ENCODE measurements at regions not wholly inside any gene's neighbourhood (a gene's known extent, or its start where the extent isn't known, plus 50 kb on each side); places are given as distances from the start of the nearest gene placed in this dataset.
"Not testable (repeated sequence)": the region's sequence is repeated elsewhere in the genome, so short reads cannot be mapped to it uniquely, and the experiment has no call there.

DNA sequence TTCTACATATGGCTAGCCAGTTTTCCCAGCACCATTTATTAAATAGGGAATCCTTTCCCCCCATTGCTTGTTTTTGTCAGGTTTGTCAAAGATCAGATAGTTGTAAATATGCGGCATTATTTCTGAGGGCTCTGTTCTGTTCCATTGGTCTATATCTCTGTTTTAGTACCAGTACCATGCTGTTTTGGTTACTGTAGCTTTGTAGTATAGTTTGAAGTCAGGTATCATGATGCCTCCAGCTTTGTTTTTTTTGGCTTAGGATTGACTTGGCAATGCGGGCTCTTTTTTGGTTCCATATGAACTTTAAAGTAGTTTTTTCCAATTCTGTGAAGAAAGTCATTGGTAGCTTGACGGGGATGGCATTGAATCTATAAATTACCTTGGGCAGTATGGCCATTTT lies 60.0 kb upstream of the GPC3 start:
- POLR2A ChIA-PET, CTCF ChIA-PET: not testable (repeated sequence)

DNA sequence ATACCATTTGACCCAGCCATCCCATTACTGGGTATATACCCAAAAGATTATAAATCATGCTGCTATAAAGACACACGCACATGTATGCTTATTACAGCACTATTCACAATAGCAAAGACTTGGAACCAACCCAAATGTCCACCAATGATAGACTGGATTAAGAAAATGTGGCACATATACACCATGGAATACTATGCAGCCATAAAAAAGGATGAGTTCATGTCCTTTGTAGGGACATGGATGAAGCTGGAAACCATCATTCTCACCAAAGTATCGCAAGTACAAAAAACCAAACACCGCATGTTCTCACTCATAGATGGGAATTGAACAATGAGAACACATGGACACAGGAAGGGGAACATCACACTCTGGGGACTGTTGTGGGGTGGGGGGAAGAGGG lies 81.7 kb upstream of the GPC3 start:
- POLR2A ChIA-PET, CTCF ChIA-PET: not testable (repeated sequence)

DNA sequence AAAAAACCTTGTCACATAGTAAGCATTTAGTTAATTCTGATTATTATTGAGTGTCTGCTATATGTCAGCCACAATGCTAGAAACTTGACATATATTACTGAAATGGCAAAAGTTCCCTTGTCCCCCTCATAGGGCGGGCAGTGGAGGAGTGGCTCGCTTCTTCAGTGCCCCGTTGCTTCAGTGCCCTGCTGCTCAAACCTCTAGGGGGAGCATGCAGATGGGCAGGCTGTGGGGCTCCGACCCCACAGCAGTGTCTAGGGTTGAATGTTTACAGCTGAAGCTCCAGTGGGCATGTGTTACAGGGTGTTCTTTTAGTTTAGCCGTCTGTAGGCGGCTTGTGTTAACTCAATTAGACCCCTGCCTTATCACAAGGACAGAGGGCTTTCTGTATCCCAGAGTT lies 86.5 kb upstream of the GPC3 start:
- POLR2A ChIA-PET, CTCF ChIA-PET: not testable (repeated sequence)

DNA sequence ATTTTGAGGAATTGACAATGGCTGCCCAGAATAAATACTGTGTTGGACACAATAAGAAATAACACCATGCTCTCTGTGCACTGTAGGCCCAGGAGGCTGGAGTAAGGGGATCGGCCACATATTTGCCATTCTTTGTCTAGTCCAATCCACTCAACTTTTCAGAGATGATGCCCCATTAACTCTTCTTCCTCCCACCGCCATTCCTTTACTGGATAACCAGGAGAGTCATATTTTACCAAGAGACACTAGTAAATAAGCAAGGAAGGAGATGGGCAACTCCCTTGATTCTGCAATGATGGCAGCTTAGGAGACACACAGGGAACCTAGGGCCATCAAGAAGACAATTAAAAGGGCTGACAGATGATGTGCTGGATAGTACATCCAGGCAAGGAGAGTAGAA lies 87.9 kb upstream of the GPC3 start:
- CTCF ChIA-PET: no interaction called here
- POLR2A ChIA-PET: no interaction called here

DNA sequence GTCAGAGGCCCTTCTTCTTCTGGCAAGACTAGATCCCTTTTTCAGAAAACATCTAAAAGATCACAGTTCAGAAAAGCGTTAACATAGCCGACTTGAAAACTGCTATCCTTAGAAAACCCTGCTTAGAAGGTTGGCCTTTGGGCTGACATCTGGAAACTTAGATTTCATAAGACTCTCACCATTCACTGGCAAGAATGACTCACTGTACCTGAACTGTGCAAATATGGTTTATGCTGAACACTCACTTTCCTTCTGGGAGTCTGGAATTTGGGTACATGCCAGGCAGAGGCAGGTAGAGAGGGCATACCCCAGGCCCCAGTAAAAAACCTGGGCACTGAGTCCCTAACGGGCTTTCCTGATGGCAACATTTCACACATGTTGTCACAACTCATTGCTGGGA lies 88.8 kb upstream of the GPC3 start:
- ChIA-PET POLR2A (no interaction called here), CTCF (no interaction called here)

DNA sequence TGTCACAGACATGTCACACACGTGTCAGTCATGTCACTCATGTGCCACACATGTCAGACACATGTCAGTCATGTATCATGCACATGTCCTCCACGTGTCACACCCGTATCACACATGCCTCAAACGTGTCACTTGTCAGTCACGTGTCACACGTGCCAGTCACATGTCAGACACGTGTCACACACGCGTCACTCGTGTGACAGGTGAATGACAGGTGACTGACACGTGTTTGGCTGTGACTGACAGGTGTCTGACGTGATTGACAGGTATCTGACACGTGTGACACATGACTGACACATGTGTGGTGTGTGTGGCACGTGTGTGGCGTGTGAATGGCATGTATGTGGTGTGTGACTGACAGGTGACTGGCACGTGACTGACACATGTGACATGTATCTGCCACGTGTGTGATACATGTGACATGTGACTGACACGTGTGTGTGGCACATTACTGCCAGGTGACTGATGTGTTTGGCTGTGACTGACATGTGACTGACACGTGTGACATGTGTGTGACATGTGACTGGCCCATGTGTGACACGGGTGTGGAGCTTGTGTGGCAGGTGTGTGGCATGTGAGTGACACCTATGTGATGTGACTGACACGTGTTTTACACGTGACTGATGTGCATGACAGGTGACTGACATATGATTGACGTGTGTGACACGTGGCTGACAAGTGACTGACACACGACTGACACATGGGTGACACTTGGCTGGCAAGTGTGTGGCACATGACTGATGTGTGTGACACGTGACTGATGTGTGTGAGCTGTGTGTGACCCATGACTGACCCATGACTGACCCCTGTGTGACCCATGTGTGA lies 90.7 kb upstream of the GPC3 start:
- CTCF ChIA-PET: no interaction called here

DNA sequence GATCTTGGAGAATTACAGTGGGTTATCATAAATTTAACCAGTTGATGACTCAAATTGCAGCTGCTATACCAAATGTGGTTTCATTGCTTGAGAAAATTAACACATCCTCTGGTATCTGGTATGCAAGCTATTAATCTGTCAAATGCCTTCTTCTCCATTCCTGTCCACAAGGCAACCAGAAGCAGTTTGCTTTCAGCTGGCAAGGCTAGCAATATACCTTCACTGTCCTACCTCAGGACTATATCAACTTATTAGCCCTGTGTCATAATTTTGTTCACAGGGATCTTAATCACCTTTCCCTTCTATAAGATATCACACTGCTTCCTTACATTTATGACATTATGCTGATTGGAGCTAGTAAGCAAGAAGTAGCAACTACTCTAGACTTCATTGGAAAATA lies 110.0 kb upstream of the GPC3 start:
- CTCF ChIA-PET: no interaction called here
- POLR2A ChIA-PET: no interaction called here

More for the DNA sequence above, 90.7 kb upstream of the GPC3 start:
- POLR2A ChIA-PET: no interaction called here

DNA sequence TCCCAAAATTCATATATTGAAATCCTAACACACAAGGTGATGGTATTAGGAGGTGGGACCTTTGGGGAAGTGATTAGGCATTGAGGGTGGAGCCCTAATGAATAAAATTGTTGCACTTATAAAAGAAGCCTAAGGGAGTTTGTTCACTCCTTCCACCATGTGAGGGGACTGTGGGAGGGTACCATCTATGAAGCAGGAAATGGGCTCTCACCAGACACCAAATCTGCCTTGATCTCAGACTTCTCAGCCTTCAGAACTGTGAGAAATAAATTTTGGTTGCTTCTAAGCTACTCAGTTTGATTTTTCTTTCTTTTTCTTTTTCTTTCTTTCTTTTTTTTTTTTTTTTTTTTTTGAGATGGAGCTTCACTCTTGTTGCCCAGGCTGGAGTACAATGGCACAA lies 116.2 kb upstream of the GPC3 start:
- CTCF ChIA-PET: interaction anchor here (0.7 kb wide), 1 partner anchor 418 kb away, joined by 3 read pairs; no protein-coding TSS in a partner anchor
- POLR2A ChIA-PET: no interaction called here

DNA sequence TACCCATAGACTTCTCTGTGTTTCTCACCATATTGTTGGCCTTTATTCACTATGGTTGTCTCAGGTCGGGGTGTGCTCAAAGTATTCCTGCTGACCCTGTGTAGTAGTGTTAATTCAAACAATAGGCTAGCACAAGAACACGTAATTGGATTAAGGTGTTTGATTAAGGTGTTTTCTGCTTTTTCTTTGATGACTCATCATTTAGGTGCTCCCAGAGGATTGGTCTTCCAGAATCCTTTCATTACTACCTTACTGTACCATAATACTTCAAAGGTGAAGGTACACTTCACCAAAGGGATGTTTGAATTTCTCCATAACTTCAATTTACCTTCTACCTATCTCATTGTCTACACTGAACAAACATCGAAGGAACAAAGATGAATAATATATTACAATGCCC lies 121.7 kb upstream of the CCDC160 start:
- CTCF ChIA-PET: no interaction called here

DNA sequence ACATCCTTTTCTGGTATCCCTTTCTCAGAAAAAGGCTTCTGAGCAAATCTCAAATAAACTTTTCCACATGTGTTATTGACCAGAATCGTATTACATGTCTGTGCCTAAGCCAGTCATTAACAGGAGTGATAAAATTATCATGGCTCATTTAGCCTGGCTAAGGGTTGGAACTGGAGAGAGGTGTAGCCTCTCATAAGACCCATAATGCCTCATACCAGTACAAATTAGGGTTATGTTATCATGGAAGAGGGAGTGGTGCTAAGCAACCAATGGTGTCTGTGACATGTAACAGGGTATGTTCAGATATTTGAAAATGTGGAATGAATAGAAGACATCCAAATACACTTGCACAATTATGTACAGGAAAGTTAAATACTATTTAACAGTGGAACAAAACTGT lies 99.6 kb upstream of the CCDC160 start:
- ChIA-PET CTCF (no interaction called here), POLR2A (no interaction called here)

More for the DNA sequence above, 121.7 kb upstream of the CCDC160 start:
- POLR2A ChIA-PET: no interaction called here

DNA sequence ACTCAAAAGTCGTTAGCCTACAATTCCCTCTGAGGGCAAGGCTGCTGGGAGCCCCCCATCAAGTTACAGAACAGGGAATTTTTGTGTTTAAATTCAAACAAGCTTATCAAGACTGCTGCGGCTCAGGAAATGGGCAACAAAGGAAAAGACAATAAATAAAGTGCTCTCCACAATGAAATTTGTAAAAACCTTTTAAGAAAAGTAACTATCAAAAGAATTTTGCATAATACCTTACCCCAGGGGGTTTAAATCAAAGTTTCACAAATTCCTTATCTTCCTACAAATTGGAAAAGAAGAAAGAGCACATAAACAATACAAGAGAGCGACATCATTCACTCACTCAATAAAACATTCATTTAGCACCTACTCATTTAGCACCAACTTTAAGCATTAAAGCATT lies 97.9 kb upstream of the CCDC160 start:
- POLR2A ChIA-PET: no interaction called here
- CTCF ChIA-PET: no interaction called here

DNA sequence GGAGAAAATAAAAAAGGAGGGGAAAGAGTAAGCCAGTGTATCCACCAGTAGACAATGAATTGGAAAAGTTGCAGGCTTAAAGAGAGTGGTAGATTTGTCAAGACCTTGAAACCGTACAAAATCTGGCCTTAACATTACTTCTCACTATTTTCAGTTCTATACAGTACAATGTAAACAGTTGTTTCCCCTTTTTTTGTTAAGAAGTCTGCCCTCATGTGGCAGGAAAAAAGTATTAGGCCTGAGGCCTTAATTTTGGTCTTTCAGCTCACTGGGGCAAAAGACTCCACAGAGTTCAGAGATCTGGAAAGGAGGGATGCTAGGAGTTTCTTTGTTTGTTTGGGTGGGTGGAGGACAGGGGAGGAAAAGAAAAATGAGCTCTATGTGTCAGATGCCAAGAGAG lies 92.8 kb upstream of the CCDC160 start:
- CTCF ChIA-PET: no interaction called here

DNA sequence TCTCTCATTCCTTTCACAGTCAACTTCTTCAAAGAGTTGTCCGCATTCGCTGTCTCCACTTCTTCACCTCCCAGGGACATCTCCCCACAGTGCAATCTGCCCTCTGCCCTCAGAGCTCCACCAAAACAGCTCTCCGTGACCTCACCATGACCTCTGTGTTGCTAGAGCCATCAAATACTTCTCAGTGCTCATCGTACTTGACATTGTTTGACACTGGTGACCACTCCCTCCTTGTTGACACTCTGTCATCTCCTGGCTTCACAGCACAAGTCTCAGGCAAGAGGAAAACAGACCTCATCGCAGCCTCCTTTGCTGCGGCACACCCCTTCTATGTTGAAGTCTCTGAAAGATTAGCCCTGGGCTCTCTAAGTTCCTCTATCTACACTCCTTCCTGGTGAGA lies 90.5 kb upstream of the CCDC160 start:
- ChIA-PET CTCF (no interaction called here), POLR2A (no interaction called here)

More for the DNA sequence above, 92.8 kb upstream of the CCDC160 start:
- POLR2A ChIA-PET: no interaction called here

DNA sequence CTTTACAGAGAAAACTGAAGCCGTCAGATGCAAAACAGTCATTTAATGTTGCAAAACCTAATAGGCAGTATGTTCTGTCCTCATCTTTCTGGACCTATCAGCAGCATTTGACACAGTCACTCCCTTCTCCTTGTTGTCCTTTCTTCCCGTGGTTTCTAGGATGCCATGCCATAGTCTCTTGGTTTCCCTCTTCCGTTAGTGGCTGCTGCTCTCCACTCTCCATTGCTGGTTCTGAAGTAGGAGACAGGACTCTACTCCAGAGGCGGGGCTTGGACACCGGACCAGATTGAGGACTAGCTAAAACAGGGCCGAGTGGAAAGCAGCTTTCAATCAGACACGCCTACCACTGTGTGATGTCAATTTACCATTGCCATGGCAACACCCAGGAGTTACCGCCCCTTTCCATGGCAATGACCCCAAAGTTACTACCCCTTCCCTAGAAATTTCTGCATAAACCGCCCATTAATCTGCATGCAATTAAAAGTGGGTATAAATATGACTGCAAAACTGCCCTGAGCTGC lies 88.8 kb upstream of the CCDC160 start:
- ChIA-PET CTCF (no interaction called here), POLR2A (no interaction called here)

DNA sequence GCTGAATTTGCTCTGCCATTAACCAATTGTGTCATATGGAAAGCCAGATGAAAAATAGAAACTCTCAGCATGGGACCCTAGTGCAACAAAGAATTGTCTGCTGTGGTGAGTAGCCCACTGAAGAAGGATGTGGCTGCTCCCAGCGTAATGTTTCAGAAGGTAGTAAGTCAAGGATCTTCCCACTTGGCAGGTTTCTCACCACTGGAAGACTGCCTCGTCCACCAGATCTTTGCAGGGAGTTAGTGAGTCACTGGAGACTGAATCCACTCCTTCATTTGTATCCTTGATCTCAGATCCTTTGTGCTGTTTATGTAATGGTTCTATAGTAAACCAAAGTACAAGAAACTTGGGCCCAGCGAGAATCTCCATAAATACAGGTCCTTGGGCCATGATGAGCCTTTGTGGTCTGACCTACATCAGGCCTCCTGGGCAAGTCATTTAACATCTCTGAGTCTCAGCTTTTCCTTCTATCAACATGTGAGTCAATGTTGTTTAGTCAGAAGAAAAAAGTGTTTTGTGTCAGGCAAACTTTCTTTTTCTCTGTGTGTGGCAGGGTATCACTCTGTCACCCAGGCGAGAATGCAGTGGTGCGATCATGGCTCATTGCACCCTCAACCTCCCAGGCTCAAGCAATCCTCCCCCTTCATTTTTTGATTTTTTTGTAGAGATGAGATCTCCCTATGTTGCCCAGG lies 78.0 kb upstream of the CCDC160 start:
- POLR2A ChIA-PET: no interaction called here
- CTCF ChIA-PET: no interaction called here

DNA sequence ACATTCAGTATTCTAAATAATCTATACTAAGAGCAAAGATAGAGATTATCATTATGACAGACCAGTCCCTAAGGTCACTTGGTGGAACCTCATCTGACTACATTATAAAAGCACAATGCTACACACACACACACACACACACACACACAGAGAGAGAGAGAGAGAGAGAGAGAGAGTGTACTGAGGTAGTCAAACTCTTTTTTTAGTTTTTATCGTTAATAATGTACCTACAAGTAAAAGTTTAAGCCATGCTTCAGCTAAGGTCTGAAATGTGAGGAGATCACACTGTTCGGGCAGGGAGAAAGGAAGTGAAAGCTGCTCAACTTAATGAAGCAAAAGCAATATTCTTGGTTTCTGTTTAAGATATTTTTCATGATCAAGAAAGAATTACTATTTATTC lies 75.8 kb upstream of the CCDC160 start:
- ChIA-PET CTCF (no interaction called here), POLR2A (no interaction called here)

DNA sequence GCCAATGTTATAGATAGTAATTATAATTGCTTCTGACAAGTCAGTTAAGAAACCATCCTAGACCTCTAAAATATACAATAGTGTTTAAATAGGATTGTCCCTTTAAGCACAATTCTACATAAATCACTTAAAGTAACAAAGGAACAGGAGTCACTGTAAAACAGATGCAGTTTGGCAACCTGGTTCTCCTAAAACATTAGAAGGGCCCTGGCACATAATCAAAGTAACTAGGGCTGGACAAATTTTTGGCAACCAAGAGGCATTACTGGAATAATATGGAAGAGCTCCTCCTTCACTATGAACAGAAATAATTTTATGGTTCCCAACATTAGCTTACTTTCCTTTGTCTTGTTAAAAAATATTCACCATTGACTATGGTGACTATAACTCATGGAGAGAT lies 75.0 kb upstream of the CCDC160 start:
- POLR2A ChIA-PET: no interaction called here
- CTCF ChIA-PET: no interaction called here

DNA sequence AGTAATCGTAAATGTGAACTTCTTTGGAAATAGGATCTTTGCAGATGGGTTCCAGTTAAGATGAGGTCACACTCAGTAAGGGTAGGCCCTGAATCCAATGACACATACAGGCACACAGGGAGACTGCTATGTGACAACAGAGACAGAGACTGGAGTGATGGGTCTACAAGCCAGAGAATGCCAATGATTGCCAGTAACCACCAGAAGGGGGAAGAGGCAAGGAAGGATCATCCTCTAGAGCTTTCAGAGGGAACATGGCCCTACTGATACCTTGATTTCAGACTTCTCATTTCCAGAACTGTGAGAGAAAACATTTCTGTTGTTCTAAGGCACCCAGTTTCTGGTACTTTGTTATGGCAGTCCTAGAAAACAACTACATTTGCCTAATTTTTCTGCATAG lies 73.1 kb upstream of the CCDC160 start:
- CTCF ChIA-PET: no interaction called here
- POLR2A ChIA-PET: no interaction called here

DNA sequence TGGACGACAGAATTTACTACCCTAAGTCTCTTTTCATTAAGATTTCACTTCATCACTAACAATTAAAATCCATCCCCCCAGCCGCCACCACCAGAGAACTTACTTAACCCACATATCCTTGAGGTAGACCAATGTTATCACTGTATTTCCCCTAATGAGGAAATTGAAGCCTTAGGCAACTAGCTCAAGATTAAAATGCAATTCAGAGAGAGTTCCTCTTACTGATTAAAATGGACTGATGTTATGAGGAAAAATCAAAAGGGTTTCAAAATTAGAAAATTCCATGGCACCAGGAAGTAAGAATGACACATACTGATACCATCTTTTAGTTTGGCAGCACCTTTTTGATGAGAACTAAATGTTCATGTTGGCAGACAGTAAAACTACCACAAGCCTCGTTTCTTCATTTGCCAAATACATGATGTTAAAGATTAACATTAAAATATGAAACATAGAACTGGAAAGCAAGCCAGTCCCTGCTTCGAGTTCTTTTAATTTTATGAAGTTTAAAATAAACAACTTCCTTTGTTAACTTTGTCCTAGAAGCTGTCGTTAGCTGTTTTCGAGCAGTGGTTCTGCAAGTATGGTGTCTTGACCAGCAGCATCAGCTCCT lies 69.3 kb upstream of the CCDC160 start:
- CTCF ChIA-PET: no interaction called here

DNA sequence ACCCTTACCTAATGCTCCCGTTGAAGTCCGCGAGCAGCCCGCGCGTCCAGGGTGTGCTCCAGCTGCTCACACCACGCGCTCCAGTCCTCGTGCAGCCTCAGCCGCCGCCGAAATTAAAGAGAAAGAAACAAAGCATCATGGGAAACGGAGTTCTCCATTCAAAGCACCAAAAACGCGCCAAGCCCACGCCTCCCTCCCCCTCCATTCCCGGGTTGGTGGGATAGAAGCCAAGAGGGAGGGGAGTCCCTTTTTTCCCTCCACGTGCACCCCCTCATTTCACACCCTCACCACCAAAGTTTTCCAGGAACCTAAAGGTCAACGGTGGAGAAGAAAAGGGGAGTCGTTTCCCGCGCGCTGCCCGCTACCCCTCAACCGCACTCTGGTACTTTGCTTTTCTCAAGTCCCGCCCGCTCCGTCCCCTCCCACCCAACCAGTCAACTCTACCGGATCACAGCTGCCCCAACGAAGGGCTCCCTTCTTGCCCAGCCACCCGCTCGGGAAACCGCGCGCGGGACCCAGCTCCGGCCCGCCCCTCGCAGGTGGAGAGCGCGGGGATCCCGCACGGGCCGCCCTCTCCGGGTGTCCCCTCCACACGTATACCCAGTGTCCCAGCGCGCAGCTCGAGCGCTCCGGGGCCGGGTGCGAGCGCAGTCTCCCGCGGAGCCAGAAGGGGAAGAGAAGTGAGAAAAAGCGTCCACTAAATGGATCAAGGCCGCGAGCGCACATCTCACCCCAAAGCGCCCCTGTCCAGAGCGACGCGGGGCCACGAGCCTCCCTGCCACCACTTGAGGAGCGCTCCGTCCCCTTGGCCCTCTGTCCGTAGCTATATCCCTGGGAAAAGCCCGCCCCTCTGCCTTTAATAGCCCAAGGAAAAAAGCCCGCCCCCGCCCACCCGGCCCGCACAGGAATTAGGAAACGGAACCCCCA lies 65.1 kb upstream of the CCDC160 start:
- POLR2A ChIA-PET: no interaction called here

More for the DNA sequence above, 69.3 kb upstream of the CCDC160 start:
- POLR2A ChIA-PET: interaction anchor here (0.6 kb wide), 1 partner anchor 1249 kb away, joined by 3 read pairs; no protein-coding TSS in a partner anchor

More for the DNA sequence above, 65.1 kb upstream of the CCDC160 start:
- CTCF ChIA-PET: no interaction called here
